ENCODE measurements at regions not wholly inside any gene's neighbourhood (a gene's known extent, or its start where the extent isn't known, plus 50 kb on each side); places are given as distances from the start of the nearest gene placed in this dataset.
"Not testable (repeated sequence)": the region's sequence is repeated elsewhere in the genome, so short reads cannot be mapped to it uniquely, and the experiment has no call there.

GRCh38 chr20:1809611-1810510, 85.3 kb upstream of the SIRPA start:
- no peak for DNase-seq

- no peak for DNase-seq
Measured at GRCh38 chr20:1809131-1809572, 86.1 kb upstream of the SIRPA start.

GRCh38 chr20:1808101-1808500, 87.1 kb upstream of the SIRPA start:
- DNase-seq: no peak

- no peak for DNase-seq
Measured at GRCh38 chr20:1807394-1807793, 87.8 kb upstream of the SIRPA start.

- DNase-seq: no peak
Measured at GRCh38 chr20:1806456-1806855, 88.8 kb upstream of the SIRPA start.

- DNase-seq: no peak
Measured at GRCh38 chr20:1805816-1806215, 89.4 kb upstream of the SIRPA start.

GRCh38 chr20:1805161-1805581, 90.0 kb upstream of the SIRPA start:
- DNase-seq: no peak

GRCh38 chr20:1804554-1804956, 90.7 kb upstream of the SIRPA start:
- DNase-seq: no peak

- DNase-seq: no peak
Measured at GRCh38 chr20:1803932-1804501, 91.2 kb upstream of the SIRPA start.

GRCh38 chr20:1803061-1803931, 91.9 kb upstream of the SIRPA start:
- DNase-seq: no peak

- no peak for DNase-seq
Measured at GRCh38 chr20:1802385-1803060, 92.7 kb upstream of the SIRPA start.

GRCh38 chr20:1801929-1802306, 93.3 kb upstream of the SIRPA start:
- no peak for DNase-seq

- DNase-seq: no peak
Measured at GRCh38 chr20:1801225-1801928, 93.8 kb upstream of the SIRPA start.

- DNase-seq: no peak
Measured at GRCh38 chr20:1800777-1801176, 94.4 kb upstream of the SIRPA start.

GRCh38 chr20:1800180-1800579, 95.0 kb upstream of the SIRPA start:
- DNase-seq: no peak

GRCh38 chr20:1799746-1800145, 95.5 kb upstream of the SIRPA start:
- not testable (repeated sequence) for DNase-seq

GRCh38 chr20:1798982-1799381, 96.2 kb upstream of the SIRPA start:
- no peak for DNase-seq

- no peak for DNase-seq
Measured at GRCh38 chr20:1793821-1794220, 101.4 kb upstream of the SIRPA start.

- no peak for DNase-seq
Measured at GRCh38 chr20:1792274-1792673, 102.9 kb upstream of the SIRPA start.

- DNase-seq: no peak
Measured at GRCh38 chr20:1790386-1790785, 104.8 kb upstream of the SIRPA start.

GRCh38 chr20:1788044-1788443, 107.2 kb upstream of the SIRPA start:
- DNase-seq: no peak

- no peak for DNase-seq
Measured at GRCh38 chr20:1786486-1786885, 108.7 kb upstream of the SIRPA start.
